Keratinocyte (primary cell): ENCODE measurements at regions not wholly inside any gene's neighbourhood (a gene's known extent, or its start where the extent isn't known, plus 50 kb on each side); places are given as distances from the start of the nearest gene placed in this dataset.

ENCODE experiments used
- CTCF ChIP-seq, 3 experiments: IDR thresholded peaks in 1 of 3; conservative IDR thresholded peaks in 1 of 3; optimal IDR thresholded peaks in 1 of 3; 2 replicates in 2 of 3; 3 replicates in 1 of 3; pipeline versions ENCODE3 to v1.5.1; 2011; ENCODE audit warnings: low read length in 3 of 3, mild to moderate bottlenecking in 3 of 3, moderate library complexity in 2 of 3, control low read depth in 1 of 3, inconsistent platforms in 1 of 3; ENCODE audit not compliant: insufficient read depth in 2 of 3; ENCODE audit errors: extremely low read depth in 1 of 3
- EZH2 ChIP-seq: IDR thresholded peaks from one replicate; pipeline ENCODE4 v1.6.1; 2012; ENCODE audit warnings: inconsistent platforms, mild to moderate bottlenecking, low read length, moderate library complexity

GRCh38 chr11:127470306-127470884 lies 469.8 kb upstream of the KIRREL3 start:
- TF ChIP-seq CTCF (optimal IDR thresholded peaks at IDR 0.05 in 1 of 3, IDR thresholded peaks at IDR 0.05 in 1 of 3, conservative IDR thresholded peaks at IDR 0.05 in 1 of 3; ENCODE audit: extremely low read depth in 1 of 3, insufficient read depth in 2 of 3, low read length in 3 of 3) = peak in 1 of 3 experiments; percentile 1
- no peak for TF ChIP-seq EZH2
